ENCODE measurements at regions not wholly inside any gene's neighbourhood (a gene's known extent, or its start where the extent isn't known, plus 50 kb on each side); places are given as distances from the start of the nearest gene placed in this dataset.

DNA sequence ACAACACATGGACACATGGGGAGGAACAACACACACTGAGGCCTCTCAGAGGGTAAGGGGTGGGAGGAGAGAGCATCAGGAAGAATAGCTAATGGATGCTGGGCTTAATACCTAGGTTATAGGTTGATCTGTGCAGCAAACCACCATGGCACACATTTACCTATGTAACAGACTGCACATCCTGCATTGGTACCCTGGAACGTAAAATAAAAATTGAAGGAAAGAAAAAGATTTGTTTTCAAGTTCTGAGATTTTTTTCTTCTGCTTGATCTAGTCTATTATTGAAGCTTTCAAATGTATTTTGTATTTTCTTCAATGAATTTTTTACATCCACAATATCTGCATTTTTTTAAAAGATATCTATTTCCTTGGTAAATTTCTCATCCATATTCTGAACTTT is 59.3 kb upstream of the SLC4A10 start:
- TF ChIP-seq GABPA (IDR thresholded peaks at IDR 0.05; ENCODE audit: borderline replicate concordance, insufficient read depth, low read length) (no peak), ATF3 (IDR thresholded peaks at IDR 0.05; ENCODE audit: insufficient read depth, low read depth, low read length) (no peak), RAD21 (IDR thresholded peaks at IDR 0.05 in 1 of 2, conservative IDR thresholded peaks at IDR 0.05 in 1 of 2; ENCODE audit: low read depth in 2 of 2, low read length in 2 of 2) (no peak), RXRA (IDR thresholded peaks at IDR 0.05; ENCODE audit: insufficient read depth, low read depth, low read length) (no peak), POLR2AphosphoS5 (IDR thresholded peaks at IDR 0.05; ENCODE audit: low read depth, low read length) (no peak), EZH2 (IDR thresholded peaks at IDR 0.05; ENCODE audit: low read depth, low read length, severe bottlenecking) (no peak), TAF1 (IDR thresholded peaks at IDR 0.05; ENCODE audit: low read depth, low read length) (no peak), CBX5 (IDR thresholded peaks at IDR 0.05; ENCODE audit: low read depth, low read length) (no peak), RFX5 (IDR thresholded peaks at IDR 0.05; ENCODE audit: borderline replicate concordance, low read depth, low read length) (no peak), TCF12 (IDR thresholded peaks at IDR 0.05; ENCODE audit: low read depth, low read length) (no peak), NRF1 (IDR thresholded peaks at IDR 0.05; ENCODE audit: low read depth, low read length) (no peak), EP300 (IDR thresholded peaks at IDR 0.05; ENCODE audit: borderline replicate concordance in 1 of 2, low read depth in 2 of 2, low read length in 2 of 2) (no peak), SIN3A (conservative IDR thresholded peaks at IDR 0.05 in 1 of 2, IDR thresholded peaks at IDR 0.05 in 1 of 2; ENCODE audit: low read depth in 1 of 2, low read length in 2 of 2) (no peak)
- TF ChIP-seq, protein P1, sequence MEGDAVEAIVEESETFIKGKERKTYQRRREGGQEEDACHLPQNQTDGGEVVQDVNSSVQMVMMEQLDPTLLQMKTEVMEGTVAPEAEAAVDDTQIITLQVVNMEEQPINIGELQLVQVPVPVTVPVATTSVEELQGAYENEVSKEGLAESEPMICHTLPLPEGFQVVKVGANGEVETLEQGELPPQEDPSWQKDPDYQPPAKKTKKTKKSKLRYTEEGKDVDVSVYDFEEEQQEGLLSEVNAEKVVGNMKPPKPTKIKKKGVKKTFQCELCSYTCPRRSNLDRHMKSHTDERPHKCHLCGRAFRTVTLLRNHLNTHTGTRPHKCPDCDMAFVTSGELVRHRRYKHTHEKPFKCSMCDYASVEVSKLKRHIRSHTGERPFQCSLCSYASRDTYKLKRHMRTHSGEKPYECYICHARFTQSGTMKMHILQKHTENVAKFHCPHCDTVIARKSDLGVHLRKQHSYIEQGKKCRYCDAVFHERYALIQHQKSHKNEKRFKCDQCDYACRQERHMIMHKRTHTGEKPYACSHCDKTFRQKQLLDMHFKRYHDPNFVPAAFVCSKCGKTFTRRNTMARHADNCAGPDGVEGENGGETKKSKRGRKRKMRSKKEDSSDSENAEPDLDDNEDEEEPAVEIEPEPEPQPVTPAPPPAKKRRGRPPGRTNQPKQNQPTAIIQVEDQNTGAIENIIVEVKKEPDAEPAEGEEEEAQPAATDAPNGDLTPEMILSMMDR (IDR thresholded peaks at IDR 0.05; ENCODE audit: control extremely low read depth in 1 of 3, insufficient read depth in 1 of 3, low read depth in 1 of 3, low read length in 3 of 3): no peak

Data from H1 (cell line).